G401 (cell line): ENCODE measurements at regions not wholly inside any gene's neighbourhood (a gene's known extent, or its start where the extent isn't known, plus 50 kb on each side); places are given as distances from the start of the nearest gene placed in this dataset.
"Not testable (repeated sequence)": the region's sequence is repeated elsewhere in the genome, so short reads cannot be mapped to it uniquely, and the experiment has no call there.

Experiments
- DNase-seq: peaks from one replicate; pipeline ENCODE4 v3.0.0-alpha.2; 2015; ENCODE audit warnings: low spot score
- in situ Hi-C: cut with HindIII; loops from 2 replicates; pipeline ENCODE4 v1.10.0; 2016; ENCODE audit warnings: low sequenced_read_pairs, mixed read lengths

DNA sequence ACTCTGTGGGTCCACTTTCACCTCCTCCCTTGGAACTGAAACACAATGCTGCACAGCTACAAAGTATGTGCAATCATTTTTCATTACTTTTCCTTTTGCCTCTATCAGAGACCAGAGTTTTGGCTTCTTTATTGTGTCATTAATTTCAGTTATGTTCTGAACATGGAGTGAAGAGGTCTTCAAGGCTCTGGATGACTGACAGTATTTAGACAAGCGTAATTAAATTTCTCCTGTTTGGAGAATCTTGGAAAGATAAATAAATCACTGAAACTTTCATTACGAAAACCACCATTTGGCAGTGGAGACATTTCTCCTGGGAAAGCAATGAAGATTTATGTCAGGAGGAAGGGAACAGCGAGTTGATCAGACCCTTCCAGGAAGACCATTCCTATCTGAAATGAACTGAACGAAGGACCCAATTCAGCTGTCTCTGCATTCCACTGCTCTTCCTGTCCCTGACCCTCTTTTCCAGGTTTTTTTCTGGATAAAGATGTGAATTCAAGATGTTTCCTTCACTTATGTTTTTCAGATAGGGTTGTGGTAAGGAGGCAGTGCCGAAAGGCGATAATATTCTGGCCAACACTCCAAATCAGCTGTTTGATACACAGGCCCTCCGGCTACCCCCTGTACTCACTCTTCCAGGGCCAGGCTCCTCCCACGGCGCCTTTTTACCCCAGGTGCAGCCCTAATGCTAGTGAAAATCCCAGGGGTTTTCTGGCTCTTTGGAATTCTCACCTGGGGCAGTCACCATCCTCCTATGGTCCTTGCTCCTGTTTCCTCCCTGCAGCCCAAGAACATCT lies 77.2 kb upstream of the OSMR start:
- in situ Hi-C loops, result no loop called here
- no peak for DNase-seq

DNA sequence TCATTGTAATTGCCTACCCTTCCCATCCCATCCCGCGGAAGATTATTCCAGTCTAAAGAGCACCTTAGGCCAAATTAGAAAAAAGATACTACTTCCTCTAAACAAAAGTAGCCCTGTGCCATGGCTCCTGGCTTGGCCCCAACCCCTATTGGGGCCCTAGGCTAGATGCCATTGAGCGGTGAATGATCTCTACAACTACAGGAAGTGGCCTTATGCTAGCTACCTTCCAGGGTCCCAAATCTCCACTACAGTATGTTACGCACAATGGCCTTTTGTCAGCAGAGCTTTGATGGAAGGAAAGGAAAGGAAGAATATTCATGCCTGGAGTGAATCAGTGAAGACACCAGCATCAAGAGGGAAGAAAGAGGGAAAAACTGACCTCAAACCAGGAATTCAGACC lies 73.3 kb upstream of the OSMR start:
- in situ Hi-C loops, result no loop called here

DNA sequence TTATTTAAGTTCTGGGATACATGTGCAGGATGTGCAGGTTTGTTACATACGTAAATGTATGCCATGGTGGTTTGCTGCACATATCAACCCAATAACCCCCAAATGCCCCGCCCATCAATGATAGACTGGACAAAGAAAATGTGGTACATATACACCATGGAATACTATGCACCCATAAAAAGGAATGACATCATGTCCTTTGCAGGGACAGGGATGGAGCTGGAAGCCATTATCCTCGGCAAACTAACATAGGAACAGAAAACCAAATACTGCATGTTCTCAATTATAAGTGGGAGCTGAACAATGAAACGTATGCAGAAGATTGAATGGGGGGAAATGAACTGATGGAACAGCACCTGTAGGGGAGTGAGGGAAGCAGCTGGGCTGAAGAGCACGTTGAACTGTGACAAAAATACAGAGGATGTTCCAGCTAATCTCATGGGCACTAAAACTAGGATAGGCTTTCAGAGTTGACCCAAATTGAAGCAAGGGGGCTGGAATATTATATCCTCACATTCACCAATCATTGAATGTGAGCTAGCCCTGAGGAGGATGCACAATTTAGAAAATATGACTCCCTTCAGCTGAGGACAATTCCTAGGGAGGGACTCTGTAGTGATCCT lies 70.5 kb upstream of the OSMR start:
- in situ Hi-C loops, result no loop called here
- no peak for DNase-seq

More for the DNA sequence above, 73.3 kb upstream of the OSMR start:
- no peak for DNase-seq

DNA sequence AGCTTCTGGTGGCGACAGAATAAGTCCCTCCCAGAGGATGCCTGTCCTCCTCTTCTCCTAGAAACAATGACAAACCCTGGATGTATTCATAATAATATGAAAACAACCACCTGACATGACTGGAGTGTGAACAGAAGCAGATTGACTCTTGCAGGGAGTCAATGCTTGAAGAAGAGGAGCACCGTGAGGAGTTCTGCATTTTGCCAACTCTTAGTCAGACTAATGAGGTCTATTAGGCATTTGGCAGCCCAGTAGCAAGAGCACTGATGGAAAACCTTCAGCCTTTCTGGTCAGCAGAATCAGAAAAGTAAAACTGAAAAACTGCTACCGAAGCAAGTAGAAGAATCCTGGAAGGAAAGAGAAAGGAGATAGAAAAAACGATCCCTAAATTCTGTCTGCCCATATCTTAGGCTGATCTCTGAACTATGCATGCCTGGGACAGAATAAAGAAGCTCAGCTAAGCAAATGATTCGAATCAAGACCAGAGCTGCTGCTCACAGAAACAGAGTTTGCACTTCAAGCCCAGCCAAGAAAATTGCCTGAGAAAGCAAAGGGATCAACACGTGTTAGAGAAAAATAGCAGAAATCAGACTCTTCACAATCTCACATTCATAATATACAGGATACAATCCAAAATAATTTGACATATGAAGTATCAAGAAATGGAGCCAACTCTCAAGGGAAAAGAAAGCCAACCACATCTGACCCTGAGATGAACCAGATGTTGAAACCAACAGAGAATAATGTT lies 69.5 kb upstream of the OSMR start:
- in situ Hi-C loops, result no loop called here

DNA sequence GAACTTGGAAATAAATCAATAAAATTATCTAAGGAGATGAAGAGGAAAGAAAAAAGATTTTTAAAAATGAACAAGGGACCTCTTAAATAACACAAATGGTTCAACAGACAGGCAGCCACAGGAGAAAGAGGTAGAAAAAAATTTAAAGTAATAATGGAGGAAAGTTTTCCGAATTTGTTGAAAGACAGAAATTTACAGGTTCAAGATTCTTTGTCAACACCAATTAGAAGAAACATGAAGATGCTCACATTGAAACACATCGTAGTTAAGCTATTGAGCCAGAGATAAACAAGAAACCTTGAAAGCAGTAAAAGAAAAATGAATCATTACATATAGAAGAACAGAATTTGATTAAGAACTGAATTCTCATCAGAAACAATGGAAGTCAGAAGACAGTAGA lies 68.7 kb upstream of the OSMR start:
- DNase-seq, result no peak
- in situ Hi-C loops, result no loop called here

More for the DNA sequence above, 69.5 kb upstream of the OSMR start:
- DNase-seq, result no peak

DNA sequence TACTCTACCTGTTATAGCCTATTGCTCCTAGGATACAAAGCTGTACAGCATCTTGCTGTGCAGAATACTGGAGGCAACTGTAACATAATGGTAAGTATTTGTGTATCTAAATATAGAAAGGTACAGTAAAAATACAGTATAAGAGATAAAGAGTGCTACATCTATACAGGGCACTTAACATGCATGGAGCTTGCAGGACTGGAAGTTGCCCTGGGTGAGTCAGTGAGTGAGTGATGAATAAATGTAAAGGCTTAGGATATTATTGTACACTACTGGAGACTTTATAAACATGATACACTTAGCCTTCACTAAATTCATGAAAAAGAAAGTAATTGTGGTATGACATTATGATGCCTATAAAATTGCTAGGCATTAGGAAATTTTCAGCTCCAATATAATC lies 65.5 kb upstream of the OSMR start:
- in situ Hi-C loops, result no loop called here
- no peak for DNase-seq

DNA sequence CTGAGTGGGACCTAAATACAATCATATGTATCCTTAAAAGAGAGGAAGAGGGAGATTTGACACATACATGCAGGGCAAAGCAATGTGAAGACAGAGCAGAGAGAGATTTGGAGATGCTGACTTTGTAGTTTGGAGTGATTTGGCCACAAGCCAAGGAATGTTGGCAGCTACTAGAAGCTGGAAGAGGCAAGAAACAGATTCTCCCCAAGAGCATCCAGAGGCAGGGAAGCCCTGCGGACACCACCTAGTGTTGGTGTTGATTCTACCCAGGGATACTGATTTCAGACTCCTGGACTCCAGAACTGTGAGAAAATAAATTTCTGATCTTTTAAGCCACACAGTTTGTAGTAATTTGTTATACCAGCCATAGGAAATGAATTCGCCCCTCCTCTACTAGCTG lies 64.9 kb upstream of the OSMR start:
- in situ Hi-C loops, result no loop called here
- peak; percentile 50 for DNase-seq

DNA sequence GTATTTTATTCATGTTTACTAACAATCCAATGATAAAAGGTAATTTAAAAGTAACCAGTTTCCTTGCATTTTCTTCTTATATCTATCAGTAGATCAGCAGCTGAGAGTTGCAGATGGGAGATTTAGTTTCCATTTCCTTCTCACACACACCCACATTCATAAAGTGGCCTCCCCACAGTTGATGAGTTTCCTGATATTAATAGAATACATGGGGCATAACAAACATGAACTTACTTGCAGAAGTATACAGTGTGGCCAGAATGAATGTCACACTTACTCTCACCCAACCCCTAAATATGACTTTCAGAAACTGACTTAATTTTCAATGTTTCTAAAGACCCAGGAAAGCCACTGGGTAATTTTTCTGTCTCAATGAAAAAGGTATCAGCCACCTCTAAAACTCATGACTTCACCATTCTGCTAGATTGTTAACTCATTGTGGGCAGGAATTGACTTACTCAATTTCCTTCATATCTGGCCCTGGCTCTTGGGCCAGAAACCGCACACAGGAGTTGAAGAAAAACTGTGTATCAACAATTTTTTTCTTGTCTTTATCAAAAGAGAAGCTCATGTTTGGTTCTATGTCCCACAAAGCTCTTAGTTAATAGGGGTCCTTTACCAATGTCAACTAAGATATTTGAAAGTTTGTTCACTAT lies 63.5 kb upstream of the OSMR start:
- no peak for DNase-seq
- in situ Hi-C loops, result no loop called here

DNA sequence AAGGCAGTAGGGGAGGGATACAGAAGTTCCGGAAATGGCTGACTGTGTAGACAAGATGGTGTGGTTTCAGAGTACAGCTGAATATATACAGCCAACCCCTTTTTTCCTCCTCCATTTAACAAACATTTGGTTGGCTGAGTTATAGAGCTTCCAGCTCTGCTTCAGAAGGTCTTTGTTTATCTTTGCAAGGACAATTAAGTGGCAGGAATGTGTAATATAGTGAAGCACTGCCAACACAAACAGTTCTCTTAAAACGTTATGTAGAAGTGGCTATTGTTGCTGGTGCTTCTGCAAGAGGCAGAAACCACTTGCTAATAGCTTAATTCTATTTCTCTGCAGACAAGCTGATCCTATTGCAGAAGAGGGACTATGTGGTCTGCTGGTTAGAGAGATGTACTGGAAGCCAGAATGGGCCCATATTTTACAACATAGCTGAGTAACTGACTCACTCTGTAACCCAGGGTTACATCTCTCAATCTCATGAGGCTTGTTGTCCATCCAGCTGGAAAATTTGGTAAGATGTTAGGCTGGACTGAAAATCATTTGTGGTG lies 62.7 kb upstream of the OSMR start:
- in situ Hi-C loops, result no loop called here
- DNase-seq, result no peak

DNA sequence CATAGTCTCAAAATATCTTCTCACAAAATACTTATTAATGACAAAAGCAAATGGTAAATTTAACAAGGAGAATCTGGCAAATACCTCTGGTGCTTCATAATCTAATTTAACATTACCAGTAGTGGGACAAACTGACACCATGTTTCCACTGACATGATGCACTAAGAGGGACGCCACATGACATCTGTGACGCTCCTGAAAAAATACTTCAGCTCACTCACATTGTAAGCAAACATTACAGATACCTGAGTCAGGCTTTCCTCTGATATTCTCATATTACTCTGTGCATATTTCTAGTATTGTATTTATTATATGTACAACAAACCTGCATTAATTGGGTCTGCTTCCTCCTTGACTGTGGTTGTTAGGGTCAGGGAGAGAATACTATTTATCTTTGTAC lies 56.7 kb upstream of the OSMR start:
- DNase-seq, result no peak
- in situ Hi-C loops, result no loop called here

DNA sequence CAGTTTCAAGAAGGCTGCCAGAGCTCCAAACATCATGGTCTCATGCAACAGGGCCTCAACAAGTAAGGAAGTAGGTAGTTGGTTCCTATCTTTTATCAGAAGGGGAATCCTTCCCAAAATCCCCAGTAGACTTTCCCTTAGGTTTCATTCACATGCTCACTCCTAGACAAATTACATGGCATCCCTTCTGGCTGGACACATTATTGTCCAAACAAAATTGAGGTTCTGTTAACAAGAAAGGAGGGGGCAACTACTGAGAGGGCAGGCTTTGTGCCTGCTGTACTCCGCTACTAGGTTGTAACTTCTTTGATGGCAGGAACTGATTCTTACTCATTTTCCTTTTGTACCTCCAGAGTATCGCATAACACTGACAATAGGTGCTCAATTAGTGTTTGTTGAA lies 56.0 kb upstream of the OSMR start:
- DNase-seq, result no peak
- in situ Hi-C loops, result no loop called here

DNA sequence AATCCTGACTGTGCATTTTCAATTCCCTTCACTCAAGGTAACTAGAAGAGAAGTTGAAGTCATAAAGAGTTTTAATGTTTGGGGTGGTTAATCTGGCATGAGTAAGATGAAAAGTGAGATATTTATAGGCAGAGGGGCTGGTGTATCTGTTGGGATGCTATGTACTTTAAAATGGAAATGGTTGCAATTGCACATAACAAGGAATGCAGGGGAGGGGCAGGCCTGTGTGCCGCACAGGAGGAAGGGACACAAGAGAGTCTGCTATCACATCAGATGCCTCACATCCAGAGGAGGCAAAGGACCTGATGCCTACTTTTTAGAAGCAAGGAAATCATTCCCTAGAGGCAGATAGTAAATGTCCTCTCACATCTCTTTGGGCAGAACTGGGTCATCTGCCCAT lies 55.5 kb upstream of the OSMR start:
- in situ Hi-C loops, result no loop called here
- no peak for DNase-seq

DNA sequence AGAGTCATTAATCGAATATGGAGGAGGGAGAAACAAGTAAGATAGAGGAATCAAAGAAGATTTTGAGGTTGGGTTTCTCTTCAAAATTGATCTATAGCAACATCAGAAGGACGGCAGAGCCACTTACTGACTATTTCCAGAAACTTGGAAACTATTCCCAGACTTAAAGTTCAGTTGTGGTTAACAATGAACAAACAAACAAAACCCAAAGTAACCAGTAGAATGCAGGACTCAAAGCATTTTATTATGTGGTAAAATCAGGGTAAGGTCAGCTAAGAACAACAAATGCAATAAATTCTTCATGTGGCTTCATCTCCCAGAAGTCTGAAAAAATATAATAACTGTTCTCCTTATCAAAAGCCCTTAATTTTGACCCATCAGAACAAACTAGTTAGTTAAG lies 54.9 kb upstream of the OSMR start:
- no peak for DNase-seq
- in situ Hi-C loops, result no loop called here

DNA sequence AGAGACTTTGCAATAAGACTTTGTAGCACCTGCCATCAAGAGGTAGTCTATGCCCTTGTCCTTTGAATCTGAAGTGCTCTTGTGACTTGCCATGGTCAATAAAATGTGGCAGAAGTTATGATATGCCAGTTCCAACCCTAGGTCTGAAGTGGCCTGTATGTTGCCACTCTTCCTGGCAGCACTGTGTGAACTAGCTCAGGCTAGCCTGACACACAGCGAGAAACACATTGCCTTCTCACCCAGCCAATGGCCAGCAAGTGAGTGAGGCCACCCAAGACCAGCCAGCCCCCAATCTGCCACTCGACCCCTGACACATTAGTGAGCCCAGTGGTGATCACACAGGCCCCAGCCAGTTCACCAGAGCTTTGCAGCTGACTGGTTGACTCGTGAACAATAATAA lies 52.7 kb upstream of the OSMR start:
- DNase-seq, result no peak
- in situ Hi-C loops, result no loop called here

DNA sequence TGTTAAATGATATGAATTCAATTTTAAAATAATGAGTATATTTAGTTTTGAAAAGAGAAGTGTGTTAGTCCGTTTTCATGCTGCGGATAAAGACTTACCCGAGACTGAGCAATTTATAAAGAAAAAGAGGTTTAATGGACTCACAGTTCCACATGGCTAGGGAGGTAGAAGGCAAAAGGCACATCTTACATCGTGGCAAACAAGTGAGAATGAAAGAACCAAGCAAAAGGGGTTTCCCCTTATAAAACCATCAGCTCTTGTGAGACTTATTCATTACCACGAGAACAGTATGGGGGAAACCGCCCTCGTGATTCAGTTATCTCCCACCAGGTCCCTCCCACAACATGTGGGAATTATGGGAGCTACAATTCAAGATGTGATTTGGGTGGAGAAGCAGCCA lies 51.8 kb upstream of the OSMR start:
- DNase-seq, in situ Hi-C loops: not testable (repeated sequence)

DNA sequence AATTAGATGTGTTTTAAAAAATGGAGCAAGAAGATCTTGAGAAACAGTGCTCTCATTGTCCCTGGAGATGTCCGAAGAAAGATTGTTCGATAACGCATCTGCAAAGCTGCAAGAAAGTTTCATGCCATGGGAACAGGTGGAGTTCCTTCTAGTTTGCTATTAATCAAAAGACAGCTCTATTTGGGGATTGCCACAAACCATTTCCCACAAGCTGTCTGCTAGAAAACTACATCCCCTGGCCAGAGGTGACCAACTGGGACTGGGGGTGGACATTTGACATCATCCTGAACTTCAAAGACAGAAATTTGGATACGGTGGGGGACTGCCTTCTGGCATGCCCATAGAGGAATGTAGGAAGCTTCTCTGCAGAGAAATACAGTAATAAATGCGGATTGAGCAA lies 50.8 kb upstream of the OSMR start:
- no peak for DNase-seq
- in situ Hi-C loops, result no loop called here

DNA sequence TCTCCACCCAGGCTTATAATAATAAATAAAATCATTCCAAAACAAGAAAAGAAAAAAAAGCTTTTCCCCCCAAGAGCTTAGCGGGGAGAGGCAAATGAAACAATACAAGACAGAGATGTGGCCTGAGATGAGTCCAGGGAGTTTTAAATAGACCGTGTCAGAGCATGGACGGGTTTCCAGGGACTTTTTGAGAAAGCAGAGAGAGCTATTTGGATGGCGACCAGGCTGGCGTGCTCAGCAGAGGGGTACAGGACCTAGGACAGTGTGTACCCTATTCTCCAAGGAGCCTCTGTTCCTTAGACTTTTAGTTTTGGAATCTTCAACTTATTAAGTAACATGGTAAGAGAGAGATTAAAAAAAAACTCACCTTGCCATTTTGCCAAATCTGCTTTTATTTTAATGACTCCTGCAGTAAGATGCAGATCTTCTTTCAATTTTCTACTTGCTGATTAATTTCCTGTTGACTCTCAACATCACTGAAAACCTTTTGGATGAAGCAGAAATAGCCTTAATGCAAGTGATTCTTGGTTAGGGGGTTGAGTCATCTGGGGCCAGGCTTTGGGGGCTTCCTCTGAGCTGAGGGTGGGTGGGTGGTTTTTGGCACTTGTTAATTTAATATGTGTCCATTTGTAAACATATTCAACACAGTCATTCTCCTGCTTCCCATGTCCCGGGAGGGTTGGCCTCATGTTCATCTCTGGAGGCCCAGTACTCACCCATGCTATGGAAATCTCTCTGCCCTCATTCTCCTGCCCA lies 49.6 kb upstream of the OSMR start:
- DNase-seq, result peak; percentile 31
- in situ Hi-C loops, result no loop called here
